ENCODE measurements at regions not wholly inside any gene's neighbourhood (a gene's known extent, or its start where the extent isn't known, plus 50 kb on each side); places are given as distances from the start of the nearest gene placed in this dataset.

DNA sequence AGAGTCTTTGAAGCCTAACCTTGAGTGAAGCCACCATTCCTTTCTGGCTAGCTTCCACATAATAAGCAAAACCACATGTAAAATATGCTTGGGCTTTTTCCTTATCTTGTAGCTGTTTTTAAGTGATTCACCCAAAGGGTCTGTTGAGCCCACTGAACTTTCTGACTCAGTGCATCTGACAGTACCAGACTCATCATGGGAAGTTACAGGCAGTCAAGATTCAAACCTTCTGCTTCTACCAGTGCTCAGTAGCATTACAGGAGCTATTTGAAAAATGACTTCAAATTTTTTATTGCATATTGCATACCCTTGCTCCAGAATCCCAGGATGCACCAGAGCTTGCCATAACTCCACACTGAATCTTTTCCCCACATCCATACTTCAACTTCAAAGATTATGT lies 87.5 kb upstream of the PTPRD start:
- POLR2A ChIA-PET = interaction anchor here (0.7 kb wide), 1 partner anchor 9 kb away, joined by 3 read pairs; no protein-coding TSS in a partner anchor
- CTCF ChIA-PET (ENCODE audit: unreplicated experiment) = no interaction called here
- Histone ChIP-seq H3K27ac (ENCODE audit: low read depth, low read length, poor library complexity, severe bottlenecking) (no peak overlapping the region), H2AFZ (ENCODE audit: low read length) (no peak overlapping the region), H4K20me1 (ENCODE audit: insufficient read depth, low read length) (no peaks in the 10 kb centered on the region), H3K4me3 (ENCODE audit: low read depth, low read length, poor library complexity, severe bottlenecking) (no peak overlapping the region), H3K36me3 (ENCODE audit: insufficient read depth, low read length) (no peaks in the 10 kb centered on the region), H3K79me2 (ENCODE audit: insufficient read depth, low read depth, low read length) (no peaks in the 10 kb centered on the region), H3K4me1 (ENCODE audit: insufficient read depth, low read length, poor library complexity, severe bottlenecking) (no peaks in the 10 kb centered on the region), H3K4me2 (ENCODE audit: low read length) (no peak overlapping the region), H3K9me2 (ENCODE audit: insufficient read depth, low read length) (no peaks in the 10 kb centered on the region), H3K9me3 (ENCODE audit: low read length) (no peaks in the 10 kb centered on the region)
- no TSS peak for BruUV-seq (replicated peaks)
- intact Hi-C loops (cut with micrococcal nuclease; ENCODE audit: unreplicated experiment) = no loop called here
- no peak for DNase-seq (ENCODE audit: low spot score)
- TF ChIP-seq EZH2phosphoT487 (IDR thresholded peaks at IDR 0.05; ENCODE audit: borderline replicate concordance, low read depth, low read length) (no peak), CTCF (conservative IDR thresholded peaks at IDR 0.05; ENCODE audit: low read length) (no peak)

DNA sequence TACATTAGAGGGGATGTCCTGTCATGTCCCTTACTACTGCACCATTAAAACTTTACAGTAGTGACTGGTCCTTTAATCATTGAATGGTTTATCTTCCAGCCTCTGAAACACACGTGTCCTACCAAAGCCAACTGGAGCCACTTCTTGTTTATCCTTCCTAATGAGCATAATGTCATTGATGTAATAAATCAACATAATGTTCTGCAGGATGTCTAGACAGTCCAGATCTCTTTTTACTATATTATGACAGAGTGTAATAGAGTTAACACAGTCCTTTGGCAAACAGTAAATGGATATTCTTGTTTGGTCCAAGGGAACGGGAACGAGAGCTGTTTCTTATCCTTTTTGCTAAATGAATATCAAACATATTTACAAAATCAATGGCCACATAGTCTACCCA lies 88.1 kb upstream of the PTPRD start:
- Histone ChIP-seq H2AFZ (ENCODE audit: low read length) (no peak overlapping the region), H3K36me3 (ENCODE audit: insufficient read depth, low read length) (no peaks in the 10 kb centered on the region), H3K9me3 (ENCODE audit: low read length) (no peaks in the 10 kb centered on the region), H3K9me2 (ENCODE audit: insufficient read depth, low read length) (no peaks in the 10 kb centered on the region), H3K79me2 (ENCODE audit: insufficient read depth, low read depth, low read length) (no peaks in the 10 kb centered on the region), H3K4me1 (ENCODE audit: insufficient read depth, low read length, poor library complexity, severe bottlenecking) (no peaks in the 10 kb centered on the region), H3K4me3 (ENCODE audit: low read depth, low read length, poor library complexity, severe bottlenecking) (no peak overlapping the region), H4K20me1 (ENCODE audit: insufficient read depth, low read length) (no peaks in the 10 kb centered on the region), H3K4me2 (ENCODE audit: low read length) (no peak overlapping the region), H3K27ac (ENCODE audit: low read depth, low read length, poor library complexity, severe bottlenecking) (no peak overlapping the region)
- CTCF ChIA-PET (ENCODE audit: unreplicated experiment) = no interaction called here
- BruUV-seq (replicated peaks) = no TSS peak
- no peak for DNase-seq (ENCODE audit: low spot score)
- TF ChIP-seq EZH2phosphoT487 (IDR thresholded peaks at IDR 0.05; ENCODE audit: borderline replicate concordance, low read depth, low read length) (no peak), CTCF (conservative IDR thresholded peaks at IDR 0.05; ENCODE audit: low read length) (no peak)
- POLR2A ChIA-PET = interaction anchor here (0.7 kb wide), 1 partner anchor 9 kb away, joined by 3 read pairs; no protein-coding TSS in a partner anchor
- intact Hi-C loops (cut with micrococcal nuclease; ENCODE audit: unreplicated experiment) = no loop called here

DNA sequence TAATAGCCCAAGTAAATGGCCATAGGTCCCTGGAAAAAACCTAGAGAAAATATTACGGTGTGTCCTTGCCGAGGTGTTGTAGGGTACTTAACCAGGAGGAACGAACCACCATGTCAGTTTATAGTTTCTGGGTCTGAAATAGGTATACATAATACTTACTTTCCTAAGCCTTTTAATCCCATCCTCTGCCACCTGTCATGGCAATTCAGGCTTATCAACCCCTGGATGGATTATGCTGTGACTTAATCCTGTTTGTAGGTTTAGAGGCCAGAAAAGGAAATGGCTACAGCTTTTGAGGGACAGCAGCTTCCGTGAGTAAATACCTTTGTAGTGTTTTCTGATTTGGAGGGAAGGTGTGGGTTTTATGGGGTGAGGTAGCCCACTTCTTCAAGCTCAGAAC lies 89.1 kb upstream of the PTPRD start:
- Histone ChIP-seq H3K4me2 (ENCODE audit: low read length) (no peak overlapping the region), H3K79me2 (ENCODE audit: insufficient read depth, low read depth, low read length) (no peaks in the 10 kb centered on the region), H3K4me1 (ENCODE audit: insufficient read depth, low read length, poor library complexity, severe bottlenecking) (no peaks in the 10 kb centered on the region), H3K9me3 (ENCODE audit: low read length) (no peaks in the 10 kb centered on the region), H3K4me3 (ENCODE audit: low read depth, low read length, poor library complexity, severe bottlenecking) (no peak overlapping the region), H3K9me2 (ENCODE audit: insufficient read depth, low read length) (no peaks in the 10 kb centered on the region), H4K20me1 (ENCODE audit: insufficient read depth, low read length) (no peaks in the 10 kb centered on the region), H3K36me3 (ENCODE audit: insufficient read depth, low read length) (no peaks in the 10 kb centered on the region), H3K27ac (ENCODE audit: low read depth, low read length, poor library complexity, severe bottlenecking) (no peak overlapping the region), H2AFZ (ENCODE audit: low read length) (no peak overlapping the region)
- TF ChIP-seq EZH2phosphoT487 (IDR thresholded peaks at IDR 0.05; ENCODE audit: borderline replicate concordance, low read depth, low read length) (no peak), CTCF (conservative IDR thresholded peaks at IDR 0.05; ENCODE audit: low read length) (no peak)
- intact Hi-C loops (cut with micrococcal nuclease; ENCODE audit: unreplicated experiment) = no loop called here
- no TSS peak for BruUV-seq (replicated peaks)
- CTCF ChIA-PET (ENCODE audit: unreplicated experiment) = no interaction called here
- POLR2A ChIA-PET = no interaction called here
- DNase-seq (ENCODE audit: low spot score) = no peak

Measured in OCI-LY7 (cell line).